DND-41 (cell line): ENCODE measurements at regions not wholly inside any gene's neighbourhood (a gene's known extent, or its start where the extent isn't known, plus 50 kb on each side); places are given as distances from the start of the nearest gene placed in this dataset.

ENCODE experiments used
- EZH2 ChIP-seq: IDR thresholded peaks from 3 replicates; pipeline ENCODE4 v1.6.1; 2012; ENCODE audit warnings: borderline replicate concordance, low read depth, mild to moderate bottlenecking, moderate library complexity, low read length, inconsistent platforms; ENCODE audit not compliant: severe bottlenecking
- TF ChIP-seq, protein P1 (sequence below): IDR thresholded peaks from 2 replicates; pipeline ENCODE4 v1.5.1; 2012; ENCODE audit warnings: borderline replicate concordance, low read length, moderate library complexity, mild to moderate bottlenecking; ENCODE audit not compliant: poor library complexity, severe bottlenecking; ENCODE audit errors: extremely low read depth

DNA sequence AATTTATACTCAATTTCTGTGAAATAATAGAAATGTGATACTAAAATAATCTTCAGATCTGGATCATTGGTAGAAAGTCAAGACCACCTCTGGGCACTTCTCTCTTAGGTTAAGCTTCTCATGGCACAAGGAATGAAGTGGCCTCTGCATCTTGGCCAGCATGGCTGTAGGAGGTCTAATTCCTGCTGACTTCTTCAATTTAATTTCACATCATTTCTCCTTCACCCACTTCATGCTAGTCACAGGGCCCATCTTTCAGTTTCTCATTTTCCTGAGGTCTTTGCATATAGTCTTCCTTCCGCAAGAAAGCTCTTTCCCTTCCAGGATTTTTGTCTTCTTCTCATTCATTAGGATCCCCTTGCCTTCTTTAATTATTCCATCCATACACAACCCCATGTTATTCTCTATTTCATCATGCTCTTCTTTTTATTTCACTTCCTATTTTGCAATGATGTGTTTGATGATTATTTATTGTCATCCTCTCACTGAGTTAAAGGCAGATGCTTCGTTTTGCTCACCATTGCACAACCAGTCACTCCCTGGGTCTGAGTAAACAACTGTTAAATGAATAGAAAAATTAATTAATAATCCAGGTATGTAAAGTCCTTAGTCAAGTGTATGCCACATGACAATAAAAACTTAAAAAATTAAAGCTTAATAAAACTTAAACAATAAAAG lies 397.4 kb downstream of the SPRY2 start:
- TF ChIP-seq, protein P1, sequence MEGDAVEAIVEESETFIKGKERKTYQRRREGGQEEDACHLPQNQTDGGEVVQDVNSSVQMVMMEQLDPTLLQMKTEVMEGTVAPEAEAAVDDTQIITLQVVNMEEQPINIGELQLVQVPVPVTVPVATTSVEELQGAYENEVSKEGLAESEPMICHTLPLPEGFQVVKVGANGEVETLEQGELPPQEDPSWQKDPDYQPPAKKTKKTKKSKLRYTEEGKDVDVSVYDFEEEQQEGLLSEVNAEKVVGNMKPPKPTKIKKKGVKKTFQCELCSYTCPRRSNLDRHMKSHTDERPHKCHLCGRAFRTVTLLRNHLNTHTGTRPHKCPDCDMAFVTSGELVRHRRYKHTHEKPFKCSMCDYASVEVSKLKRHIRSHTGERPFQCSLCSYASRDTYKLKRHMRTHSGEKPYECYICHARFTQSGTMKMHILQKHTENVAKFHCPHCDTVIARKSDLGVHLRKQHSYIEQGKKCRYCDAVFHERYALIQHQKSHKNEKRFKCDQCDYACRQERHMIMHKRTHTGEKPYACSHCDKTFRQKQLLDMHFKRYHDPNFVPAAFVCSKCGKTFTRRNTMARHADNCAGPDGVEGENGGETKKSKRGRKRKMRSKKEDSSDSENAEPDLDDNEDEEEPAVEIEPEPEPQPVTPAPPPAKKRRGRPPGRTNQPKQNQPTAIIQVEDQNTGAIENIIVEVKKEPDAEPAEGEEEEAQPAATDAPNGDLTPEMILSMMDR: no peak
- TF ChIP-seq EZH2: no peak
